ENCODE measurements at regions not wholly inside any gene's neighbourhood (a gene's known extent, or its start where the extent isn't known, plus 50 kb on each side); places are given as distances from the start of the nearest gene placed in this dataset.

- TF ChIP-seq CTCF (IDR thresholded peaks at IDR 0.05; ENCODE audit: low read depth, low read length), result no peak
- TF ChIP-seq POLR2A (IDR thresholded peaks at IDR 0.05; ENCODE audit: extremely low read depth, insufficient read length), result no peak
- no peak for TF ChIP-seq MAX (IDR thresholded peaks at IDR 0.05; ENCODE audit: low read depth, low read length)
- no peak for TF ChIP-seq MYC (IDR thresholded peaks at IDR 0.05; ENCODE audit: low read depth, low read length)
These were observed 222.5 kb downstream of the SHQ1 start for GRCh38 chr3:72625602-72626337.
